ENCODE measurements at regions not wholly inside any gene's neighbourhood (a gene's known extent, or its start where the extent isn't known, plus 50 kb on each side); places are given as distances from the start of the nearest gene placed in this dataset.

DNA sequence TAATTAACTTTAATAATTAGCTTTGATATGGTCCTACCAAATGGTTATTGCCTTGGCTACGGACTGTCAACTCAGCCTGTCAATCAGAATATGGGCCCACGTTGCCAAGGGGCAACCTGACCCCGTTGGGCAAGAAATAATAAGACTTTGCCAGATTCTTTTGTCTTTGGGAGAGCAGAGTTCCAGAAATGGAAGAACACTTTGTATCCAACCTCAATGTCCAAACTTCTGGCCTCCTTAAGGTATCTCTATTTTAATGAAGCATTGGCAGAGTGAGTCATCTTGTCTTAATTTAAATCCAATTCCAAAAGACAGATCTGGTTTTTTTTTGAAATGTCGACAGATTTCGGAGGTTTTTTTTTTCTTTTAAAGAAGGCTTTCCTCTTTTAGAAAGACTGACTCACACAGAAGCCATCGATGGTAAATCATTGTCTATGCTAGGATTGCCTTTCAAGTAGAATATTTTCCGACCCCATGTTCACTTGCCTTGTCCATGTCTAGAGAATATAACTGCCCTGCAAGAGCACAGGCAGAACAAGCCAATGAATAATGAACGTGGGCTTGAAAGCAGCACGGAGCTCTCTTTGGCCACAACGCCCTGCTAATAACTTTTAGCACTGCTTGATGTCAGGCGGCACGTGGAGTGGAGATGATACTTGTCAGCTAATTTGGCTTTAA, 190.3 kb upstream of the GATB start:
- DNase-seq (ENCODE audit: low read depth in 1 of 2, low spot score in 1 of 2) = no peak

DNA sequence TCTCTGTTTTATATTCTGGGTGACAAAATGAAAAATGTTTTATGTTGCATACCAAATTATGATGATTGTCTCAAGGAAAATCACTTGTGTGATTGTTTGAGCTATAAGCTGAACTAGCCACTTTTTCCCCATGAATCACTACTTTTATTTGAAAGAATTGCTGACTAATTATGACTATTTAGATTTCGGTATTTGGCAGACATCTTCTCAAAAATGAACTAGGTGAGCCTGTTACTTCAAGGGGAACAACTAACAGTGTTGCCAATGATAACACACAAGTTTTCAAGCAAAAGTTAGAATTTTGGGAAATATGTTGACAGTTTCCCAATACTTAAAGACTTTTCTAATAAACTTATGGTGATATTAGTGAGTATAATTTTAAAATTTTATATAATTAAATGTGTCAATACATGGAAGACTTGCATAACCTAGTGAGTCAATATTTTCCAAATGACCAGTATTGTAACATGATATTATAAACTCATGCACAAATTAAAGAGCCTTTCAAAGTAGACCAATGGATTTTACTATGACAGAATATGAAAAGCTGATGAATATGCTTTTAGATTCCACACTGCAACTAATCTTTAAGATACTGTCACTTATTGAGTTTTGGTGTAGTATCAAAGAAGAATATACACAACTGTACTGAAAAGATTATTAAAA, 187.7 kb upstream of the GATB start:
- DNase-seq (ENCODE audit: low read depth in 1 of 2, low spot score in 1 of 2) = no peak

DNA sequence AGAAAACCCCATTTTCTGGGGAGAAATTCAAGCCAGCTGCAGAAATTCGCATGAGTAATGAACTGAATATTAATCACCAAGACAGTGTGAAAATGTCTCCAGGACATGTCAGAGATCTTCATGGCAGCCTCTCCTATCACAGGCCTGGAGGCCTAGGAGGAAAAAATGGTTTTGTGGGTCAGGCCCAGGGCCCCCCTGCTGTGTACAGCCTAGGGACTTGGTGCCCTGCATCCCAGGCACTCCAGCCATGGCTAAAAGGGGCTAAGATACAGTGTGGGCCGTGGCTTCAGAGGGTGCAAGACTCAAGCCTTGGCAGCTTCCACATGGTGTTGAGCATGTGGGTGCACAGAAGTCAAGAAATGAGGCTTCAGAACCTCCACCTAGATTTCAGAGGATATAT, 185.9 kb upstream of the GATB start:
- DNase-seq (ENCODE audit: low read depth in 1 of 2, low spot score in 1 of 2) = no peak

DNA sequence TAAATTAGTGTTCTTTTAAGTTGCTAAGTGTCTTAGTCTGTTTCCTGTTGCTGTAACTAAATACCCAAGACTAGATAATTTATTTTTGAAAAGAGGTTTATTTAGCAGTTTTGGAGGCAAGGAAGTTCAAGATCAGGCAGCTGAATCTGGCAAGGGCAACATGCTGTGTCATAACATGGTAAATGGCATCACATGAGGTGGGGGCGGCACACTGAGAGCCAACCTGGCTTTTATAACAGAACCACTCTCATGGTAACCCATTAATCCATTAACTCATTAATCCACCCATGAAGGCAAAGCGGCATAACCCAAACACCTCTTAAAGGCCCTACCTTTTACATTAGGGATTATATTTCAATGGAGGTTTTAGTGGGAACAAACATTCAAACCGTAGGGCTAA, 182.2 kb upstream of the GATB start:
- DNase-seq (ENCODE audit: low read depth in 1 of 2, low spot score in 1 of 2) = no peak

- no peak for DNase-seq (ENCODE audit: low read depth in 1 of 2, low spot score in 1 of 2)
These were observed 180.3 kb upstream of the GATB start for GRCh38 chr4:151940926-151941617.

GRCh38 chr4:151940291-151940690, 179.5 kb upstream of the GATB start:
- DNase-seq (ENCODE audit: low read depth in 1 of 2, low spot score in 1 of 2) = no peak

- DNase-seq (ENCODE audit: low read depth in 1 of 2, low spot score in 1 of 2) = no peak
These were observed 178.9 kb upstream of the GATB start for GRCh38 chr4:151939670-151940069.

- DNase-seq (ENCODE audit: low read depth in 1 of 2, low spot score in 1 of 2) = no peak
These were observed 174.6 kb upstream of the GATB start for GRCh38 chr4:151935411-151935810.

DNA sequence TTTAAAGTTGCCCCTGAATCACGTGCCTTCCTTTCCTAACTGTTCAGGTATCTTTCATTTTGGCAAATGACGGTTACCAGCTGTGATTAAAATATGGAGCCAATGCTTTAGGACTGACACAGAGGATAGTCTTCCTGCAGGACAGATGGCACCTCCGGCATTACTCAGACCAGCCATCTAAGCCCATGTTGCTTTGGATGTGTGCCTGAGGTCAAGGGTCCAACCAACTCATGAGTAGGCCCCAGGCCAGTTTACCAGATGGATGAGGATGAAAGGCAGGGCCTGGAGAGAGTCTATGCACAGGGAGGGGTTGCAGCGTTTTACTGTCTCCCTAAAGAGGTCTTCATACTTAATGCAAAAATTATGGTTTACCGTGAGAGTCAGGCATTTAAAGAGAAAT, 174.0 kb upstream of the GATB start:
- DNase-seq (ENCODE audit: low read depth in 1 of 2, low spot score in 1 of 2) = no peak

DNA sequence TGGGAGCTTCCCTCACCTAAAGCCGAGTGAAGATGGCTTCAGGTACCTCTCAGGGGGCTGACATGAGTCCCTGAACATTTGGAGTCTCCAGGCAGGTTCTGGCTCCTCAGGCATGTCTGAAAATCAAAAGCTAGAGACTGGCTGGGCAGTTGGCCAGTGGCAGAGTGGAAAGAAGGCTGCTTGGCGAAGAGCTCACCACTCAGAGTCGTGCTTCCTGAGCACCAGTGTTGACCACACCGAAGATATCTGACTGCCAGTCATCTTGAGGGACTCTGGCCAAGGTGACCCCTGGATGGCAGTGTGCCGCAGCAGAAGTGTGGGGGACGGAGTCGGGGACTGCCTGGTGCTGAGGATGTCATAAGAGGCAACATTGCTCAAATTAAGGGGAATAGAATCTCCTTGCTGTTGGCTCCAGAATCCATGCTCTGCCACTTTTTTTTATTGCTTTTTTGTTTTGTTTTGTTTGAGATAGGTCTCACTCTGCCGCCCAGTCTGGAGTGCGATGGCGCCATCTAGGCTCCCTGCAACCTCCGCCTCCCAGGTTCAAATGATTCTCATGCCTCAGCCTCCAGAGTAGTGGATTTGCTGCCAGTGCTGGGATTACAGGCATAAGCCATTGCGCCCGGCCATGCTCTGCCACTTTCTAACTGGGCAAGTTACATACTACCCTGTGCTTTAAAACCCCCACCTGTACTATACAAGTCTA, 172.5 kb upstream of the GATB start:
- no peak for DNase-seq (ENCODE audit: low read depth in 1 of 2, low spot score in 1 of 2)

DNA sequence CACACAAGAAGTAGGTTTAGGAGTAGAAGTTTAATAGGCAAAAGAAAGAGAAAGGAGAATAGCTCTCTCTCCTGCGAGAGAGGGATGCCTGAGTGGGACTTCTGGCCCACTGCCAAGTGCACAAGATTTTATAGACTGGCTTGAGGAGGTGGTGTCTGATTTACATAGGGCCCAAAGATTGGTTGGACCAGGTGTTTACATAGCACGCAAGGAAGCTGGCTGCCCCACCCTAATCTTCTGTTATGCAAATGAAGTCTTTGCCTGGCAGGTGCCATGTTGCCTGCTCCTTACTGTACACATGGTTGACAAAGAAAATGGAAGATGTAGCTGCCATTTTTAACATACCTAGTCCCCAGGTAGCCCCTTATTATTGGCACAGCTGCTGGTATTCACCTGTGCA, 170.8 kb upstream of the GATB start:
- DNase-seq (ENCODE audit: low read depth in 1 of 2, low spot score in 1 of 2) = no peak

GRCh38 chr4:151930372-151930771, 169.6 kb upstream of the GATB start:
- no peak for DNase-seq (ENCODE audit: low read depth in 1 of 2, low spot score in 1 of 2)

- DNase-seq (ENCODE audit: low read depth in 1 of 2, low spot score in 1 of 2) = no peak
These were observed 167.3 kb upstream of the GATB start for GRCh38 chr4:151928112-151928511.

DNA sequence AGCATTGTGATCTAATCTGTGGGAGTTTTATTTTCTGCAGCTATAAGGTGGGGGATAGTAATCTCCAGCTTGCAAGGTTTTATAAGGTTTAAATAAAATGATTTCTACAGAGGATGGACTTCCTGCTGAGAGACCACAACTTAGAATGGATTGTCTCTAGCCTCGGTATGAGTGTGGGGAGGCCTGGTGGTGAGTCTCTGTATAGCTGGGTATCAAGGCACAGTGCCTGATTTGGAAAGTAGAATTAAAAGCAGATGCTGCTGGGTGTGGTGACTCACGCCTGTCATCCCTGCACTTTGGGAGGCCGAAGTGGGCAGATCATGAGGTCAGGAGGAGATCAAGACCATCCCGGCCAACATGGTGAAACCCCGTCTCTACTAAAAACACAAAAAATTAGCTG, 162.0 kb upstream of the GATB start:
- no peak for DNase-seq (ENCODE audit: low read depth in 1 of 2, low spot score in 1 of 2)

GRCh38 chr4:151922306-151922705, 161.5 kb upstream of the GATB start:
- no peak for DNase-seq (ENCODE audit: low read depth in 1 of 2, low spot score in 1 of 2)

DNA sequence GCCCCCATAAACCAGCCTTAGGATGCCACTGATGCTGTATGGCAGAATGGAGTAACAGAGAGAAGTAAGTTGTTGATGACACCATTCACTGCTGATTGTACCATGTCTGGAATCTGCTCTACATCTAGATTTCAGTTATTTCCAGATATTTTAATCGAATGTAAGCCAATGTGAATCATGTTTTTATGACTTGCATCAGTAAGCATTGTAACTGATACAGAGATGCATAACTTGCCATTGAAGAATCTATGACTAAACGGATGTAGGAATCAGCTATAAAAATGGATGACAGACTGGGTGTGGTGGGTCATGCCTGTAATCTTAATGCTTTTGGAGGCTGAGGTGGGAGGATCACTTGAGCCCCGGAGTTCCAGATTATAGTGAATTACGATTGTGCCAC, 161.0 kb upstream of the GATB start:
- no peak for DNase-seq (ENCODE audit: low read depth in 1 of 2, low spot score in 1 of 2)

GRCh38 chr4:151921386-151921785, 160.6 kb upstream of the GATB start:
- no peak for DNase-seq (ENCODE audit: low read depth in 1 of 2, low spot score in 1 of 2)

- DNase-seq (ENCODE audit: low read depth in 1 of 2, low spot score in 1 of 2) = no peak
These were observed 156.4 kb upstream of the GATB start for GRCh38 chr4:151917145-151917734.

DNA sequence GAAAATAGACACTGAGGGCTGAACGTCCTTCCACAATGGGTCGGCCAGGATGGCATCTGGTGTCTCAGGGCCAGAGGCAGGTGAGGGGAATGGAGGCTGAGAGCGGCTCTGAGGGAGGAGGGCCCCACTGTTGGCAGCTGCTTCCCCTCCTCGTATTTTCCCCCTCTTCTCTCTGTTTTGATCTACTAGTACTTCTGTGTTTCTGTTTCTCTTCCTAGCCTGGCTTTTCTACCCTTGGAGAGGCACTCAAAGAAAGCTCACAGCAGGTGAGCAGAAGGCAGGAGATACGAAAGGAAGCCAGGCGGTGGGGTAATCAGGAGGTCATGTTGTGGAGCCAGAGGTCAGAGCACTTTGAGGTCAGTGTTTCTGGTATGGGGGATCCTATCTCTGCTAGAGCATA, 151.8 kb upstream of the GATB start:
- DNase-seq (ENCODE audit: low read depth in 1 of 2, low spot score in 1 of 2) = no peak

- no peak for DNase-seq (ENCODE audit: low read depth in 1 of 2, low spot score in 1 of 2)
These were observed 151.2 kb upstream of the GATB start for GRCh38 chr4:151911970-151912369.

GRCh38 chr4:151908734-151909497, 148.1 kb upstream of the GATB start:
- no peak for DNase-seq (ENCODE audit: low read depth in 1 of 2, low spot score in 1 of 2)
